ENCODE measurements at regions not wholly inside any gene's neighbourhood (a gene's known extent, or its start where the extent isn't known, plus 50 kb on each side); places are given as distances from the start of the nearest gene placed in this dataset.

DNA sequence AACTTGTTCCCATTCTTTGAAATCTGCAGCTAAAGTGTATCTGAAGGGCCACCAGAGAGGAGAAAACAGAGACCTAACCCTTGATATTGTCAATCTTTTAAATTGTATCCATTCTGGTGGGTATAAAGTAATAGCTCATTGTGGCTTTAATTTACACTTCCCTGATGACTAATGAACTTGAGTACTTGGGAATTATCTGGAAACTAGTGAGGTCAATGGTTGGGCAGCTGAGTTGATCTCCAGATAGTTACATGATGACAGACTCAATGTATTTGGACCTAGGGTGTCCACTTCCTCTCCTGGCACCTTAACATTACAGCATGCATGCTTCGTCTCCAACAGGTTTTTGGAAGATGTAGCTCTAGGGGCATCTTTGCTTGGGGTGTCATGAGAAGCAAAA lies 195.2 kb downstream of the PDCD6IP start:
- Histone ChIP-seq H3K27ac (ENCODE audit: insufficient read depth in 1 of 2, low read depth in 1 of 2, low read length in 2 of 2, poor library complexity in 1 of 2, severe bottlenecking in 2 of 2) (no peak overlapping the region), H3K9me3 (ENCODE audit: control extremely low read depth in 1 of 5, control insufficient read depth in 4 of 5, insufficient read depth in 2 of 5, low read depth in 1 of 5, low read length in 4 of 5) (peaks cover 0 to 12% (median 3%) of the 10 kb centered on the region in 5 experiments), H3K27me3 (replicated peaks in 2 of 5; ENCODE audit: control insufficient read depth in 4 of 5, insufficient read depth in 5 of 5, low read length in 4 of 5) (no peaks in the 10 kb centered on the region), H3K4me3 (ENCODE audit: control insufficient read depth in 1 of 7, extremely low read depth in 1 of 7, insufficient read depth in 4 of 7, low read depth in 2 of 7, low read length in 6 of 7) (no peak overlapping the region), H3K36me3 (ENCODE audit: control insufficient read depth in 4 of 4, insufficient read depth in 4 of 4, low read length in 3 of 4) (no peaks in the 10 kb centered on the region), H3K4me1 (ENCODE audit: control extremely low read depth in 1 of 4, control insufficient read depth in 4 of 4, insufficient read depth in 4 of 4, low read length in 3 of 4) (no peaks in the 10 kb centered on the region)
- no peak for DNase-seq
- ChIA-PET CTCF (interaction anchor here (1.0 kb wide), 1 partner anchor 266 kb away, joined by 3 read pairs; no protein-coding TSS in a partner anchor), POLR2A (no interaction called here)
- WGBS (ENCODE audit: insufficient coverage): no CpG with 5 or more reads among the region's 1 CpG

GRCh38 chr3:33994568-33994967 lies 196.1 kb downstream of the PDCD6IP start:
- CTCF ChIA-PET: interaction anchor here (1.0 kb wide), 1 partner anchor 265 kb away, joined by 3 read pairs; no protein-coding TSS in a partner anchor
- no peak overlapping the region for H3K27ac ChIP-seq (ENCODE audit: insufficient read depth in 1 of 2, low read depth in 1 of 2, low read length in 2 of 2, poor library complexity in 1 of 2, severe bottlenecking in 2 of 2)
- no peaks in the 10 kb centered on the region for H3K27me3 ChIP-seq (replicated peaks in 2 of 5; ENCODE audit: control insufficient read depth in 4 of 5, insufficient read depth in 5 of 5, low read length in 4 of 5)
- H3K4me3 ChIP-seq (ENCODE audit: control insufficient read depth in 1 of 7, extremely low read depth in 1 of 7, insufficient read depth in 4 of 7, low read depth in 2 of 7, low read length in 6 of 7): no peak overlapping the region
- WGBS (ENCODE audit: insufficient coverage): 0% methylated on average over 1 of the region's 1 CpG
- DNase-seq: no peak
- peaks cover 0 to 12% (median 3%) of the 10 kb centered on the region in 5 experiments for H3K9me3 ChIP-seq (ENCODE audit: control extremely low read depth in 1 of 5, control insufficient read depth in 4 of 5, insufficient read depth in 2 of 5, low read depth in 1 of 5, low read length in 4 of 5)
- H3K36me3 ChIP-seq (ENCODE audit: control insufficient read depth in 4 of 4, insufficient read depth in 4 of 4, low read length in 3 of 4): no peaks in the 10 kb centered on the region
- POLR2A ChIA-PET: no interaction called here
- H3K4me1 ChIP-seq (ENCODE audit: control extremely low read depth in 1 of 4, control insufficient read depth in 4 of 4, insufficient read depth in 4 of 4, low read length in 3 of 4): no peaks in the 10 kb centered on the region

DNA sequence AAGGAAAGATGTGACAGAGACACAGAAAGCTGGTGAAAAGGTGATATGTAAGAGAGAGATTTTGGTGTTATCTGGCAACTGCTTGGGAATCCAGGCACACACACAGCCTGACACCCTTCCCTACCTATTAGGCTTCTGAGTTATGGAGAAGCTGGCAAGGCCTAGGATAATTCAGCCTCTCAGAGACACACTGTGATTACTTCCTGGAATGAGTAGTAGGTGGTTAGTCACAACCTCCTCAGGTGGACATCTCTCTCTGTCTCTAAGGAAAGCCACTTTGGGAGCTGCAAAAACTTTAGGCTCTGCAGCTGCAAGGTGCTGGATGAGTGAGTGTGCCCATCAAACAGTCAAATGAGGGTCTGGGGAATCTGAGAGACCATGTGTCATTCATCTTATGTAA lies 201.9 kb downstream of the PDCD6IP start:
- Histone ChIP-seq H3K36me3 (ENCODE audit: control insufficient read depth in 4 of 4, insufficient read depth in 4 of 4, low read length in 3 of 4) (no peaks in the 10 kb centered on the region), H3K27ac (ENCODE audit: insufficient read depth in 1 of 2, low read depth in 1 of 2, low read length in 2 of 2, poor library complexity in 1 of 2, severe bottlenecking in 2 of 2) (no peak overlapping the region), H3K9me3 (ENCODE audit: control extremely low read depth in 1 of 5, control insufficient read depth in 4 of 5, insufficient read depth in 2 of 5, low read depth in 1 of 5, low read length in 4 of 5) (peaks cover 0 to 7% (median 3%) of the 10 kb centered on the region in 5 experiments), H3K27me3 (replicated peaks in 2 of 5; ENCODE audit: control insufficient read depth in 4 of 5, insufficient read depth in 5 of 5, low read length in 4 of 5) (no peaks in the 10 kb centered on the region), H3K4me1 (ENCODE audit: control extremely low read depth in 1 of 4, control insufficient read depth in 4 of 4, insufficient read depth in 4 of 4, low read length in 3 of 4) (no peaks in the 10 kb centered on the region), H3K4me3 (ENCODE audit: control insufficient read depth in 1 of 7, extremely low read depth in 1 of 7, insufficient read depth in 4 of 7, low read depth in 2 of 7, low read length in 6 of 7) (no peak overlapping the region)
- CTCF ChIA-PET: no interaction called here
- no peak for DNase-seq
- POLR2A ChIA-PET: no interaction called here

GRCh38 chr3:34001022-34001421 lies 202.6 kb downstream of the PDCD6IP start:
- Histone ChIP-seq H3K36me3 (ENCODE audit: control insufficient read depth in 4 of 4, insufficient read depth in 4 of 4, low read length in 3 of 4) (no peaks in the 10 kb centered on the region), H3K4me1 (ENCODE audit: control extremely low read depth in 1 of 4, control insufficient read depth in 4 of 4, insufficient read depth in 4 of 4, low read length in 3 of 4) (no peaks in the 10 kb centered on the region), H3K4me3 (ENCODE audit: control insufficient read depth in 1 of 7, extremely low read depth in 1 of 7, insufficient read depth in 4 of 7, low read depth in 2 of 7, low read length in 6 of 7) (no peak overlapping the region), H3K27ac (ENCODE audit: insufficient read depth in 1 of 2, low read depth in 1 of 2, low read length in 2 of 2, poor library complexity in 1 of 2, severe bottlenecking in 2 of 2) (no peak overlapping the region), H3K27me3 (replicated peaks in 2 of 5; ENCODE audit: control insufficient read depth in 4 of 5, insufficient read depth in 5 of 5, low read length in 4 of 5) (no peaks in the 10 kb centered on the region), H3K9me3 (ENCODE audit: control extremely low read depth in 1 of 5, control insufficient read depth in 4 of 5, insufficient read depth in 2 of 5, low read depth in 1 of 5, low read length in 4 of 5) (no peaks in the 10 kb centered on the region)
- CTCF ChIA-PET: interaction anchor here (1.4 kb wide), 1 partner anchor 16 kb away, joined by 4 read pairs; no protein-coding TSS in a partner anchor
- POLR2A ChIA-PET: no interaction called here
- DNase-seq: no peak
- WGBS (ENCODE audit: insufficient coverage): 94% methylated on average over 2 of the region's 3 CpGs

DNA sequence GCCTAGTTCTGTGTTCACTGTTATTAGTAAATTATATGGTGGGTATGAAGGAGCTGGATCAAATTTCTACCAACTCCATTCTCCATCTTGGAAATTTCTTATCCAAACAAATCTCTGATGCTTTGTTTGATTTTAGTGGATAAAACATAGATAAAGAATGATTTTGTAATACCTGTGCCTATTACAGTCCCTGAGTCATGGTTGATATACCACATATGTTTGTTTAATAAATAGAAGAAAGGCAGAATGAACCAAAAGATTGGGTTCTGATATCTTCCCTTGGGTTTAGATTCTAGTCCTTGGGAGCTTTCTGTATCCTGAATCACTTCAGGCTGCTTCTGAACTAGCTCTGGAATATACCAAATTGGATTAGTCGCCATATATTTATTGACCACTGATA lies 203.6 kb downstream of the PDCD6IP start:
- no peak overlapping the region for H3K27ac ChIP-seq (ENCODE audit: insufficient read depth in 1 of 2, low read depth in 1 of 2, low read length in 2 of 2, poor library complexity in 1 of 2, severe bottlenecking in 2 of 2)
- no peak overlapping the region for H3K4me3 ChIP-seq (ENCODE audit: control insufficient read depth in 1 of 7, extremely low read depth in 1 of 7, insufficient read depth in 4 of 7, low read depth in 2 of 7, low read length in 6 of 7)
- WGBS (ENCODE audit: insufficient coverage): 100% methylated on average over 1 of the region's 1 CpG
- POLR2A ChIA-PET: no interaction called here
- no peaks in the 10 kb centered on the region for H3K36me3 ChIP-seq (ENCODE audit: control insufficient read depth in 4 of 4, insufficient read depth in 4 of 4, low read length in 3 of 4)
- H3K9me3 ChIP-seq (ENCODE audit: control extremely low read depth in 1 of 5, control insufficient read depth in 4 of 5, insufficient read depth in 2 of 5, low read depth in 1 of 5, low read length in 4 of 5): no peaks in the 10 kb centered on the region
- H3K4me1 ChIP-seq (ENCODE audit: control extremely low read depth in 1 of 4, control insufficient read depth in 4 of 4, insufficient read depth in 4 of 4, low read length in 3 of 4): no peaks in the 10 kb centered on the region
- DNase-seq: no peak
- CTCF ChIA-PET: interaction anchor here (1.4 kb wide), 1 partner anchor 15 kb away, joined by 4 read pairs; no protein-coding TSS in a partner anchor
- no peaks in the 10 kb centered on the region for H3K27me3 ChIP-seq (replicated peaks in 2 of 5; ENCODE audit: control insufficient read depth in 4 of 5, insufficient read depth in 5 of 5, low read length in 4 of 5)

DNA sequence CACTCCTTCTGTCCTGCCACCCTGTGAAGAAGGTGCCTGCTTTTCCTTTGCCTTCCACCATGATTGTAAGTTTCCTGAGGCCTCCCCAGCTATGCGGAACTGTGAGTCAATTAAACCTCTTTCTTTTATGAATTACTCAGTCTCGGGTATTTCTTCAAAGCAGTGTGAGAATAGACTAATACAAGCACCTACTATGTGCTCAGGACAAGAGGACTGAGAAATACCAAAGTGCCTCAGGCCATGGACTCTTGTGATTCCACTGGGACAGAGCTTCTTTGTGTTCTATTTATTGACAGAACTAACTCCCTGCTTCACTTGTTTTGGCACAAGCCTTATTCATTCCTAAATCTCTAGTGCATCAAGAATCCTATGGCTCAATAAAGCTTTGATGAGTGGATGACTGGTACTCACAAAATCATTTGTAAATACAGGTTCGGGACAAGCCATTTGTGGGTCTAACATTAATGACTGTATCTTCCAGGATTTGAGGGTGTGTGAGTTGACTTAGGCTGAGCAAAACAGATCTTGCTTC lies 204.2 kb downstream of the PDCD6IP start:
- Histone ChIP-seq H3K4me1 (ENCODE audit: control extremely low read depth in 1 of 4, control insufficient read depth in 4 of 4, insufficient read depth in 4 of 4, low read length in 3 of 4) (no peaks in the 10 kb centered on the region), H3K27ac (ENCODE audit: insufficient read depth in 1 of 2, low read depth in 1 of 2, low read length in 2 of 2, poor library complexity in 1 of 2, severe bottlenecking in 2 of 2) (no peak overlapping the region), H3K36me3 (ENCODE audit: control insufficient read depth in 4 of 4, insufficient read depth in 4 of 4, low read length in 3 of 4) (no peaks in the 10 kb centered on the region), H3K9me3 (ENCODE audit: control extremely low read depth in 1 of 5, control insufficient read depth in 4 of 5, insufficient read depth in 2 of 5, low read depth in 1 of 5, low read length in 4 of 5) (no peaks in the 10 kb centered on the region), H3K27me3 (replicated peaks in 2 of 5; ENCODE audit: control insufficient read depth in 4 of 5, insufficient read depth in 5 of 5, low read length in 4 of 5) (no peaks in the 10 kb centered on the region), H3K4me3 (ENCODE audit: control insufficient read depth in 1 of 7, extremely low read depth in 1 of 7, insufficient read depth in 4 of 7, low read depth in 2 of 7, low read length in 6 of 7) (no peak overlapping the region)
- no peak for DNase-seq
- whole genome bisulfite sequencing (ENCODE audit: insufficient coverage): 100% methylated on average over 2 of the region's 3 CpGs
- ChIA-PET POLR2A (no interaction called here), CTCF (no interaction called here)

GRCh38 chr3:34005886-34006285 lies 207.5 kb downstream of the PDCD6IP start:
- no peak for DNase-seq
- no peak overlapping the region for H3K4me3 ChIP-seq (ENCODE audit: control insufficient read depth in 1 of 7, extremely low read depth in 1 of 7, insufficient read depth in 4 of 7, low read depth in 2 of 7, low read length in 6 of 7)
- CTCF ChIA-PET: interaction anchor here (4.3 kb wide), 1 partner anchor 10 kb away, joined by 24 read pairs; no protein-coding TSS in a partner anchor
- POLR2A ChIA-PET: no interaction called here
- no peaks in the 10 kb centered on the region for H3K9me3 ChIP-seq (ENCODE audit: control extremely low read depth in 1 of 5, control insufficient read depth in 4 of 5, insufficient read depth in 2 of 5, low read depth in 1 of 5, low read length in 4 of 5)
- H3K4me1 ChIP-seq (ENCODE audit: control extremely low read depth in 1 of 4, control insufficient read depth in 4 of 4, insufficient read depth in 4 of 4, low read length in 3 of 4): no peaks in the 10 kb centered on the region
- H3K27me3 ChIP-seq (replicated peaks in 2 of 5; ENCODE audit: control insufficient read depth in 4 of 5, insufficient read depth in 5 of 5, low read length in 4 of 5): no peaks in the 10 kb centered on the region
- H3K36me3 ChIP-seq (ENCODE audit: control insufficient read depth in 4 of 4, insufficient read depth in 4 of 4, low read length in 3 of 4): no peaks in the 10 kb centered on the region
- no CpG with 5 or more reads among the region's 1 CpG for WGBS (ENCODE audit: insufficient coverage)
- H3K27ac ChIP-seq (ENCODE audit: insufficient read depth in 1 of 2, low read depth in 1 of 2, low read length in 2 of 2, poor library complexity in 1 of 2, severe bottlenecking in 2 of 2): no peak overlapping the region
